Caco-2 (cell line): ENCODE measurements at regions not wholly inside any gene's neighbourhood (a gene's known extent, or its start where the extent isn't known, plus 50 kb on each side); places are given as distances from the start of the nearest gene placed in this dataset.
A peak's percentile ranks its signal among the peaks of the same experiment; 100 is the strongest.
"Not testable (repeated sequence)": the region's sequence is repeated elsewhere in the genome, so short reads cannot be mapped to it uniquely, and the experiment has no call there.

Source experiments
- BruUV-seq: library from RNA; stranded (reverse); fragments of 400-500 nt; replicated peaks from 2 replicates; lab custom pipeline; 2021; lab: Mats Ljungman, UMichigan
- CTCF ChIA-PET: fragments of 300-600 bp; sonication (Branson Sonifier 250); formaldehyde crosslinking; loops from one replicate; lab custom pipeline; 2022; ENCODE audit warnings: antibody characterized with exemption; lab: Charles Lee
- POLR2A ChIA-PET: fragments of 300-600 bp; sonication (Branson Sonifier 250); formaldehyde crosslinking; loops from one replicate; lab custom pipeline; 2022; ENCODE audit warnings: antibody characterized with exemption; lab: Charles Lee
- DNase-seq, 2 experiments: peaks; one replicate each; pipeline versions ENCODE4 v3.0.0 to v3.0.0-alpha.2; 2020 to 2022
- H3K27me3 ChIP-seq: replicated peaks from 2 replicates; pipeline ENCODE4 v1.6.0; 2011; ENCODE audit warnings: low read length; ENCODE audit not compliant: control insufficient read depth, insufficient read depth
- H3K36me3 ChIP-seq: 2 replicates; pipeline ENCODE4 v1.5.1; 2011; ENCODE audit warnings: low read length; ENCODE audit not compliant: control insufficient read depth, insufficient read depth
- H3K4me1 ChIP-seq: fragments of 250-450 bp; sonication (Bioruptor Pico); 2 replicates; pipeline ENCODE4 v1.5.1; 2020; ENCODE audit warnings: mild to moderate bottlenecking
- H3K4me3 ChIP-seq: 2 replicates; pipeline ENCODE4 v1.5.1; 2011; ENCODE audit warnings: low read depth, mild to moderate bottlenecking, control low read depth, low read length
- H3K9me3 ChIP-seq: fragments of 250-450 bp; sonication (Bioruptor Pico); 2 replicates; pipeline ENCODE4 v1.5.1; 2020; ENCODE audit warnings: mild to moderate bottlenecking, moderate library complexity
- H3K27ac Mint-ChIP-seq: one replicate; pipeline ENCODE4 v1.8.0; 2022; ENCODE audit warnings: mixed read lengths; ENCODE audit not compliant: unreplicated experiment
- H3K27me3 Mint-ChIP-seq: one replicate; pipeline ENCODE4 v1.8.0; 2022; ENCODE audit warnings: mixed read lengths; ENCODE audit not compliant: insufficient read depth, unreplicated experiment
- H3K36me3 Mint-ChIP-seq: one replicate; pipeline ENCODE4 v1.8.0; 2022; ENCODE audit warnings: mild to moderate bottlenecking, mixed read lengths; ENCODE audit not compliant: insufficient read depth, unreplicated experiment
- H3K4me1 Mint-ChIP-seq: one replicate; pipeline ENCODE4 v1.8.0; 2022; ENCODE audit warnings: low read depth, mixed read lengths; ENCODE audit not compliant: unreplicated experiment
- H3K4me3 Mint-ChIP-seq: one replicate; pipeline ENCODE4 v1.8.0; 2022; ENCODE audit warnings: mild to moderate bottlenecking, moderate library complexity, mixed read lengths; ENCODE audit not compliant: unreplicated experiment
- H3K9me3 Mint-ChIP-seq: one replicate; pipeline ENCODE4 v1.8.0; 2022; ENCODE audit warnings: mixed read lengths; ENCODE audit not compliant: unreplicated experiment
- intact Hi-C: fragments of 100-400 bp; cut with micrococcal nuclease; formaldehyde crosslinking; loops from one replicate; pipeline ENCODE4 v1.10.0; 2022; ENCODE audit not compliant: unreplicated experiment
- TF ChIP-seq, protein P1 (sequence below), 2 experiments: fragments of 200-600 bp in 1 of 2; IDR thresholded peaks; 1 replicate in 1 of 2; 2 replicates in 1 of 2; pipeline versions ENCODE4 v1.5.1 to v1.8.0; 2011 to 2022; ENCODE audit warnings: antibody characterized with exemption in 1 of 2, control low read depth in 1 of 2, inconsistent platforms in 1 of 2, low read depth in 1 of 2, low read length in 1 of 2, mild to moderate bottlenecking in 1 of 2, moderate library complexity in 1 of 2; ENCODE audit not compliant: insufficient read depth in 1 of 2, severe bottlenecking in 1 of 2, unreplicated experiment in 1 of 2

GRCh38 chr12:74250891-74251290, 286.7 kb upstream of the ATXN7L3B start:
- DNase-seq, result no peak
- Mint-ChIP-seq H3K27me3 (no peaks in the 10 kb centered on the region), H3K4me1 (no peaks in the 10 kb centered on the region), H3K27ac (no peak overlapping the region), H3K36me3 (no peaks in the 10 kb centered on the region), H3K9me3 (peaks cover 11% of the 10 kb centered on the region), H3K4me3 (no peak overlapping the region)
- H3K9me3 ChIP-seq, result no peaks in the 10 kb centered on the region
- intact Hi-C loops, result no loop called here
- H3K27me3 ChIP-seq, result no peaks in the 10 kb centered on the region
- H3K4me3 ChIP-seq, result no peak overlapping the region
- CTCF ChIA-PET, result no interaction called here
- H3K36me3 ChIP-seq, result no peaks in the 10 kb centered on the region
- TF ChIP-seq, protein P1, sequence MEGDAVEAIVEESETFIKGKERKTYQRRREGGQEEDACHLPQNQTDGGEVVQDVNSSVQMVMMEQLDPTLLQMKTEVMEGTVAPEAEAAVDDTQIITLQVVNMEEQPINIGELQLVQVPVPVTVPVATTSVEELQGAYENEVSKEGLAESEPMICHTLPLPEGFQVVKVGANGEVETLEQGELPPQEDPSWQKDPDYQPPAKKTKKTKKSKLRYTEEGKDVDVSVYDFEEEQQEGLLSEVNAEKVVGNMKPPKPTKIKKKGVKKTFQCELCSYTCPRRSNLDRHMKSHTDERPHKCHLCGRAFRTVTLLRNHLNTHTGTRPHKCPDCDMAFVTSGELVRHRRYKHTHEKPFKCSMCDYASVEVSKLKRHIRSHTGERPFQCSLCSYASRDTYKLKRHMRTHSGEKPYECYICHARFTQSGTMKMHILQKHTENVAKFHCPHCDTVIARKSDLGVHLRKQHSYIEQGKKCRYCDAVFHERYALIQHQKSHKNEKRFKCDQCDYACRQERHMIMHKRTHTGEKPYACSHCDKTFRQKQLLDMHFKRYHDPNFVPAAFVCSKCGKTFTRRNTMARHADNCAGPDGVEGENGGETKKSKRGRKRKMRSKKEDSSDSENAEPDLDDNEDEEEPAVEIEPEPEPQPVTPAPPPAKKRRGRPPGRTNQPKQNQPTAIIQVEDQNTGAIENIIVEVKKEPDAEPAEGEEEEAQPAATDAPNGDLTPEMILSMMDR (IDR thresholded peaks at IDR 0.05; ENCODE audit: insufficient read depth in 1 of 2, low read depth in 1 of 2, low read length in 1 of 2, severe bottlenecking in 1 of 2, unreplicated experiment in 1 of 2), result no peak
- POLR2A ChIA-PET, result no interaction called here
- no TSS peak for BruUV-seq
- H3K4me1 ChIP-seq, result no peaks in the 10 kb centered on the region

DNA sequence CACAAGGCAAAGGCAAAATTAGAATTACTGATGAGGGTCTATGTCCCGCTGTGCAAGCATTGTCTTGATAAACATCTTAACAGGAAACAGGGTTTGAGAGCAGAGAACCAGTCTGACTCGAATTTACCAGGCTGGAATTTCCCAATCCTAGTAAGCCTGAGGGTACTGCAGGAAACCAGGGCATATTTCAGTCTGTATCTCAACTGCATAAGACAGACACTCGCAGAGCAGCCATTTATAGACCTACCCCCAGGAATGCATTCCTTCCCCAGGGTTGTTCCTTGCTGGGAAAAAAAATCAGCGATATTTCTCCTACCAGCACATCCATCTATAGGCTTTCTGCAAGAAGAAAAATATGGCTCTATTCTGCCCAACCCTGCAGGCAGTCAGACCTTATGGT, 283.8 kb upstream of the ATXN7L3B start:
- H3K4me3 Mint-ChIP-seq, H3K27me3 ChIP-seq, H3K9me3 ChIP-seq, H3K4me1 ChIP-seq, H3K27me3 Mint-ChIP-seq, BruUV-seq, H3K4me3 ChIP-seq, H3K36me3 Mint-ChIP-seq, POLR2A ChIA-PET, CTCF ChIA-PET, H3K27ac Mint-ChIP-seq, intact Hi-C loops, H3K4me1 Mint-ChIP-seq, H3K36me3 ChIP-seq: not testable (repeated sequence)
- peak in 1 of 2 experiments; percentile 6 for DNase-seq
- H3K9me3 Mint-ChIP-seq, result peaks cover 11% of the 10 kb centered on the region

DNA sequence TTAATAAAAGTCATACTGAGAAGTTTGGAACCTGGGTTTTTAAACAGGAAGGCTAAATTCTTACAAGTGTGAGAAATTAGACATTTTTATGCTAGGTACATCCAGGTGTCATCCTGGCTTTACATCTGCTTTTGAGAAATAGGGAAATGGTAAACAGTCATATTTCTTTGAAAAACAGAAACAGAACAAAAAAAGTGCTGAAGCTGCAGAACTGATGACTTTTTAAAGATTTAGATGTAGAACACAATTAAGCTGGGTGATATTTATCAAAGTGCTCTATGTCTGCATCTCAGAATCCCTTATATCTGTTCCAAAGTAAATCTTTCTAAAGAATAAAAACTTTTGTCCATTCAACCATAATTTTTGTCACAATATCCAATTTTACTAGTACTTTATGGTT, 282.9 kb upstream of the ATXN7L3B start:
- no peak for DNase-seq
- Mint-ChIP-seq H3K27me3 (no peaks in the 10 kb centered on the region), H3K36me3 (no peaks in the 10 kb centered on the region), H3K4me1 (no peaks in the 10 kb centered on the region), H3K27ac (no peak overlapping the region), H3K9me3 (peaks cover 11% of the 10 kb centered on the region), H3K4me3 (no peak overlapping the region)
- Histone ChIP-seq H3K27me3 (no peaks in the 10 kb centered on the region), H3K4me3 (no peak overlapping the region), H3K4me1 (no peaks in the 10 kb centered on the region), H3K9me3 (no peaks in the 10 kb centered on the region), H3K36me3 (no peaks in the 10 kb centered on the region)
- TF ChIP-seq, protein P1 (IDR thresholded peaks at IDR 0.05; ENCODE audit: insufficient read depth in 1 of 2, low read depth in 1 of 2, low read length in 1 of 2, severe bottlenecking in 1 of 2, unreplicated experiment in 1 of 2), result no peak
- POLR2A ChIA-PET, result no interaction called here
- CTCF ChIA-PET, result no interaction called here
- BruUV-seq, result no TSS peak
- intact Hi-C loops, result no loop called here

- no peak for DNase-seq
- ChIA-PET CTCF (no interaction called here), POLR2A (no interaction called here)
- H3K4me3 Mint-ChIP-seq, result no peak overlapping the region
- H3K9me3 ChIP-seq, result no peaks in the 10 kb centered on the region
- H3K27ac Mint-ChIP-seq, result no peak overlapping the region
- no peaks in the 10 kb centered on the region for H3K36me3 ChIP-seq
- no peaks in the 10 kb centered on the region for H3K4me1 ChIP-seq
- H3K4me1 Mint-ChIP-seq, result no peaks in the 10 kb centered on the region
- H3K36me3 Mint-ChIP-seq, result no peaks in the 10 kb centered on the region
- peaks cover 3% of the 10 kb centered on the region for H3K9me3 Mint-ChIP-seq
- no peak overlapping the region for H3K4me3 ChIP-seq
- TF ChIP-seq, protein P1 (IDR thresholded peaks at IDR 0.05; ENCODE audit: insufficient read depth in 1 of 2, low read depth in 1 of 2, low read length in 1 of 2, severe bottlenecking in 1 of 2, unreplicated experiment in 1 of 2), result no peak
- intact Hi-C loops, result no loop called here
- no peaks in the 10 kb centered on the region for H3K27me3 ChIP-seq
- H3K27me3 Mint-ChIP-seq, result no peaks in the 10 kb centered on the region
- BruUV-seq, result no TSS peak
Observed at GRCh38 chr12:74259199-74259598, 278.4 kb upstream of the ATXN7L3B start.
